ENCODE measurements at regions not wholly inside any gene's neighbourhood (a gene's known extent, or its start where the extent isn't known, plus 50 kb on each side); places are given as distances from the start of the nearest gene placed in this dataset.

DNA sequence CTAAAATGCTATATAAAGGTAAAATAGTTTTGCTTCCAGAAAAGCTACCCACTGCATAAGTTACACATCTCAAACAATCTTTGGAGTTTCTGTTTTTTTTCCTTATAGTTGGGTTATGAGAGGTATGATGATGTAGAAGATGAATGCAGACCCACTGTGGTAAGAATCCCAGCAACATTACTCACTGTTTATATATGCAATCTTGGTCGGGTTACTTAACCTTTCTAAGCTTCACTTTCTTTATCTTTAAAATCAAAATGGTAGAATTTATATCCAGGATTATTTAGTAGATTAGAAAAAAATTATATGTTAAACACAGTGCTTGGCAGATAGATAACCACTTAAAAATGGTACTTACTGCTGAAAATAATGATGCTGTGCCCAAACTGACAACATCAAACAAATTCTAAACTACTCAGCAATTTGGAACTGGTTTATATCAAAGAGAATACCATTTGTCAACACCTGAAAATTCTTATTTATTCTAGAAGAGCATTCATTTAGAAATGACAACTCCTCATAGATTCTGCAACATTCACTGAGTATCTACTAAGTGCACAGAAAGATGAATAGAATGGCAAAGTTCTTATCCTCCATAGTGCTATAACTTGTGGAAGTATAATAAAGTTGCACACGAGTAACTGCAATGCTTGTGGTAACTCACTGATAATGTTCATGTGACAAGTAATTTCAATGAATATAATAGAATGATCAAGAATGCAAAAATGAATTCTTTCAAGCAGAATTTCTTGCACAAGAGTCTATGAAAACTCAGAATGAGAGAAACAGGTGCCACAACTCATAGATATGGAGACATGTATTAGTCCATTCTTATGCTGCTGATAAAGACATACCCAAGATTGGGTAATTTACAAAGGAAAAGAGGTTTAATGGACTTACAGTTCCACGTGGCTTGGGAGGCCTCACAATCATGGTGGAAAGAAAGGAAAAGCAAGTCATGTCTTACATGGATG is 129.0 kb upstream of the SLC7A14 start:
- H3K23ac ChIP-seq (ENCODE audit: insufficient read length) = no peak overlapping the region
- POLR2A ChIA-PET (ENCODE audit: partially characterized antibody) = no interaction called here
- no peaks in the 10 kb centered on the region for H3K9me3 ChIP-seq (ENCODE audit: insufficient read depth in 2 of 2, low read depth in 1 of 2, low read length in 1 of 2)
- no peak overlapping the region for H2AFZ ChIP-seq (ENCODE audit: low read length)
- H4K91ac ChIP-seq (replicated peaks; ENCODE audit: insufficient read length, low read length) = no peak overlapping the region
- H2BK12ac ChIP-seq (ENCODE audit: low read depth, low read length) = no peak overlapping the region
- H3K36me3 ChIP-seq (ENCODE audit: control insufficient read depth in 2 of 4, insufficient read depth in 4 of 4, low read length in 3 of 4) = no peaks in the 10 kb centered on the region
- no peak overlapping the region for H2AK5ac ChIP-seq (ENCODE audit: low read depth, low read length)
- H3K27me3 ChIP-seq (replicated peaks in 1 of 4; ENCODE audit: control insufficient read depth in 3 of 4, extremely low read depth in 1 of 4, insufficient read depth in 3 of 4, low read length in 3 of 4) = peaks cover 0 to 1% (median 0%) of the 10 kb centered on the region in 4 experiments; a peak in 1 of 7 replicates
- no peak overlapping the region for H3K18ac ChIP-seq (ENCODE audit: extremely low read depth, low read length)
- no peak overlapping the region for H3K56ac ChIP-seq (replicated peaks; ENCODE audit: insufficient read length, low read depth, low read length)
- H3K14ac ChIP-seq (ENCODE audit: insufficient read length) = no peak overlapping the region
- no peak overlapping the region for H2BK5ac ChIP-seq (ENCODE audit: low read depth, low read length)
- no peaks in the 10 kb centered on the region for H3K4me1 ChIP-seq (replicated peaks in 1 of 4; ENCODE audit: control insufficient read depth in 3 of 4, insufficient read depth in 4 of 4, low read length in 3 of 4)
- FAIRE-seq (no peak), DNase-seq (ENCODE audit: low read depth in 1 of 2, low spot score in 2 of 2) (no peak)
- H2BK20ac ChIP-seq (ENCODE audit: low read length) = no peak overlapping the region
- no peak overlapping the region for H3K27ac ChIP-seq (ENCODE audit: low read depth, low read length)
- H3K23me2 ChIP-seq (ENCODE audit: low read depth, low read length) = no peaks in the 10 kb centered on the region
- no peak overlapping the region for H4K8ac ChIP-seq (ENCODE audit: extremely low read depth, insufficient read depth, low read length)
- no peak overlapping the region for H3K4me3 ChIP-seq (ENCODE audit: extremely low read depth in 1 of 4, insufficient read depth in 2 of 4, low read depth in 3 of 4, low read length in 4 of 4)
- no peaks in the 10 kb centered on the region for H3K79me2 ChIP-seq (ENCODE audit: control insufficient read depth in 1 of 2, insufficient read depth in 2 of 2, low read length in 2 of 2)
- no peaks in the 10 kb centered on the region for H4K20me1 ChIP-seq (replicated peaks in 1 of 2; ENCODE audit: control insufficient read depth in 1 of 2, insufficient read depth in 2 of 2, low read length in 2 of 2)
- no peak overlapping the region for H2BK120ac ChIP-seq (replicated peaks; ENCODE audit: low read depth, low read length)
- H3K79me1 ChIP-seq (ENCODE audit: low read depth, low read length) = no peaks in the 10 kb centered on the region
- 85% methylated on average over 3 of the region's 3 CpGs; no CpG with 5 or more reads in 1 of the 2 experiments for WGBS, 2 experiments (ENCODE audit: extremely low coverage in 1 of 2, insufficient coverage in 1 of 2, insufficient read length in 1 of 2, insufficient replicate concordance in 2 of 2, low coverage in 1 of 2, low lambda C conversion rate in 2 of 2, missing lambda C conversion rate in 1 of 2)
- H3K4me2 ChIP-seq (ENCODE audit: insufficient read depth in 1 of 2, low read depth in 2 of 2, low read length in 2 of 2) = no peak overlapping the region
- CTCF ChIA-PET (ENCODE audit: partially characterized antibody) = interaction anchor here (1.3 to 1.7 kb wide), 2 partner anchors 9 to 25 kb away, joined by 3 to 5 read pairs; no protein-coding TSS in a partner anchor
- no peak overlapping the region for H3K4ac ChIP-seq (replicated peaks; ENCODE audit: insufficient read length, low read depth, low read length)
- H3K9ac ChIP-seq (replicated peaks in 1 of 4; ENCODE audit: extremely low read depth in 1 of 4, low read depth in 3 of 4, low read length in 3 of 4) = no peak overlapping the region
- H2BK15ac ChIP-seq (ENCODE audit: low read length) = no peak overlapping the region
- H4K5ac ChIP-seq (ENCODE audit: insufficient read length, low read depth, low read length) = no peak overlapping the region
- TF ChIP-seq SP2 (IDR thresholded peaks at IDR 0.05; ENCODE audit: low read length) (no peak), GTF2F1 (IDR thresholded peaks at IDR 0.05; ENCODE audit: borderline replicate concordance, low read depth, low read length) (no peak), ASH2L (IDR thresholded peaks at IDR 0.05; ENCODE audit: low read length) (no peak), JUN (IDR thresholded peaks at IDR 0.05; ENCODE audit: low read depth, low read length) (no peak), NRF1 (IDR thresholded peaks at IDR 0.05; ENCODE audit: low read depth, low read length) (no peak), RBBP5 (IDR thresholded peaks at IDR 0.05; ENCODE audit: borderline replicate concordance, low read depth, low read length) (no peak), SIRT6 (IDR thresholded peaks at IDR 0.05; ENCODE audit: low read length) (no peak), HDAC2 (IDR thresholded peaks at IDR 0.05; ENCODE audit: borderline replicate concordance in 1 of 2, low read depth in 2 of 2, low read length in 2 of 2) (no peak), POU5F1 (IDR thresholded peaks at IDR 0.05; ENCODE audit: low read depth, low read length) (no peak), CREB1 (IDR thresholded peaks at IDR 0.05) (no peak), FOSL1 (IDR thresholded peaks at IDR 0.05; ENCODE audit: insufficient read depth, low read depth, low read length) (no peak)
- TF ChIP-seq, protein P1, sequence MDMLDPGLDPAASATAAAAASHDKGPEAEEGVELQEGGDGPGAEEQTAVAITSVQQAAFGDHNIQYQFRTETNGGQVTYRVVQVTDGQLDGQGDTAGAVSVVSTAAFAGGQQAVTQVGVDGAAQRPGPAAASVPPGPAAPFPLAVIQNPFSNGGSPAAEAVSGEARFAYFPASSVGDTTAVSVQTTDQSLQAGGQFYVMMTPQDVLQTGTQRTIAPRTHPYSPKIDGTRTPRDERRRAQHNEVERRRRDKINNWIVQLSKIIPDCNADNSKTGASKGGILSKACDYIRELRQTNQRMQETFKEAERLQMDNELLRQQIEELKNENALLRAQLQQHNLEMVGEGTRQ (IDR thresholded peaks at IDR 0.05; ENCODE audit: low read length) = no peak
